RWPE1 (cell line): ENCODE measurements at regions not wholly inside any gene's neighbourhood (a gene's known extent, or its start where the extent isn't known, plus 50 kb on each side); places are given as distances from the start of the nearest gene placed in this dataset.
A peak's percentile ranks its signal among the peaks of the same experiment; 100 is the strongest.

Experiments used
- CTCF ChIA-PET: fragments of 350-600 bp; sonication (Branson Sonifier 250); formaldehyde crosslinking; extraction: SDS; loops from one replicate; lab custom pipeline; 2021; lab: Yijun Ruan, JAX
- POLR2A ChIA-PET: fragments of 400-600 bp; formaldehyde crosslinking; extraction: SDS; loops from one replicate; lab custom pipeline; 2020; ENCODE audit warnings: antibody characterized with exemption; ENCODE audit not compliant: low non-redundant PET; lab: Yijun Ruan, JAX
- DNase-seq: peaks from one replicate; pipeline ENCODE4 v3.0.0; 2012; ENCODE audit warnings: low spot score
- H3K27ac ChIP-seq: fragments of 450-650 bp; 2 replicates; pipeline ENCODE4 v1.5.1; 2017
- TF ChIP-seq, protein P1 (sequence below): fragments of 450-650 bp; conservative IDR thresholded peaks from 2 replicates; pipeline ENCODE4 v1.5.1; 2017; ENCODE audit warnings: low read depth, mild to moderate bottlenecking

DNA sequence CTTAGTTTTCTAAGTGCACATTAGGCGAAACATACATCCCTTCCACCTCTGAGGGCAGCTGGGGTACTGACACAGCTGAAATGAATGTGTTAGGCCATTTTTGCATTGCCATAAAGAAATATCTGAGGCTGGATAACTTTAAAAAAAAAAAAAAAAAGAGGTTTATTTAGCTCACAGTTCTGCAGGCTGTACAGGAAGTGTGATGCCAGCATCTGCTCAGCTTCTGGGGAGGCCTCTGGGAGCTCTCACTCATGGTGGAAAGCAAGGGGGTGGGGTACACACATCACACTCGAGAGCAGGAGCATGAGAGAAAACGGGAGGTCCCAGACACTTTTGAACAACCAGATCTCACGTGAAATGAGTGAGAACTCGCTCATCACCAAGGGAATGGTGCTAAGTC, 158.1 kb downstream of the PSMG1 start:
- CTCF ChIA-PET = no interaction called here
- POLR2A ChIA-PET = no interaction called here
- no peak for DNase-seq
- no peak overlapping the region for H3K27ac ChIP-seq
- TF ChIP-seq, protein P1, sequence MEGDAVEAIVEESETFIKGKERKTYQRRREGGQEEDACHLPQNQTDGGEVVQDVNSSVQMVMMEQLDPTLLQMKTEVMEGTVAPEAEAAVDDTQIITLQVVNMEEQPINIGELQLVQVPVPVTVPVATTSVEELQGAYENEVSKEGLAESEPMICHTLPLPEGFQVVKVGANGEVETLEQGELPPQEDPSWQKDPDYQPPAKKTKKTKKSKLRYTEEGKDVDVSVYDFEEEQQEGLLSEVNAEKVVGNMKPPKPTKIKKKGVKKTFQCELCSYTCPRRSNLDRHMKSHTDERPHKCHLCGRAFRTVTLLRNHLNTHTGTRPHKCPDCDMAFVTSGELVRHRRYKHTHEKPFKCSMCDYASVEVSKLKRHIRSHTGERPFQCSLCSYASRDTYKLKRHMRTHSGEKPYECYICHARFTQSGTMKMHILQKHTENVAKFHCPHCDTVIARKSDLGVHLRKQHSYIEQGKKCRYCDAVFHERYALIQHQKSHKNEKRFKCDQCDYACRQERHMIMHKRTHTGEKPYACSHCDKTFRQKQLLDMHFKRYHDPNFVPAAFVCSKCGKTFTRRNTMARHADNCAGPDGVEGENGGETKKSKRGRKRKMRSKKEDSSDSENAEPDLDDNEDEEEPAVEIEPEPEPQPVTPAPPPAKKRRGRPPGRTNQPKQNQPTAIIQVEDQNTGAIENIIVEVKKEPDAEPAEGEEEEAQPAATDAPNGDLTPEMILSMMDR = no peak

DNA sequence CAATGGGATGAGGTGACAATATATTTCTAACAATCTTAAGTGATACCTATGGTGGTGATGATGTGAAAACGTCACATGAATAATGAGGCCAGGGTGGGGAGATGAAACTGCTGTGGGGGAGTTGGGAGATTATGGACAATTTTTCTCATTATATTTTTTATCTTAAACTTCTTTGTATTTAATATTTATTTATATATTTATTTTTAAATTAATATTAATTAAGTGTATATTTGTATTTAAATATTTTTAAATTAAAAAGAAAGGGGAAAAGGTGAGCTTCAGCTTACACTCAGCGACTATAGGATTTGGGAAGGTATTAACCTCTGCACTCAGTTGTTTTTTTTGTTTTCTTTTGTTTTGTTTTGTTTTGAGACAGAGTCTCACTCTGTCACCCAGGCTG, 158.7 kb downstream of the PSMG1 start:
- TF ChIP-seq, protein P1 = no peak
- no peak for DNase-seq
- POLR2A ChIA-PET = no interaction called here
- H3K27ac ChIP-seq = no peak overlapping the region
- CTCF ChIA-PET = no interaction called here

DNA sequence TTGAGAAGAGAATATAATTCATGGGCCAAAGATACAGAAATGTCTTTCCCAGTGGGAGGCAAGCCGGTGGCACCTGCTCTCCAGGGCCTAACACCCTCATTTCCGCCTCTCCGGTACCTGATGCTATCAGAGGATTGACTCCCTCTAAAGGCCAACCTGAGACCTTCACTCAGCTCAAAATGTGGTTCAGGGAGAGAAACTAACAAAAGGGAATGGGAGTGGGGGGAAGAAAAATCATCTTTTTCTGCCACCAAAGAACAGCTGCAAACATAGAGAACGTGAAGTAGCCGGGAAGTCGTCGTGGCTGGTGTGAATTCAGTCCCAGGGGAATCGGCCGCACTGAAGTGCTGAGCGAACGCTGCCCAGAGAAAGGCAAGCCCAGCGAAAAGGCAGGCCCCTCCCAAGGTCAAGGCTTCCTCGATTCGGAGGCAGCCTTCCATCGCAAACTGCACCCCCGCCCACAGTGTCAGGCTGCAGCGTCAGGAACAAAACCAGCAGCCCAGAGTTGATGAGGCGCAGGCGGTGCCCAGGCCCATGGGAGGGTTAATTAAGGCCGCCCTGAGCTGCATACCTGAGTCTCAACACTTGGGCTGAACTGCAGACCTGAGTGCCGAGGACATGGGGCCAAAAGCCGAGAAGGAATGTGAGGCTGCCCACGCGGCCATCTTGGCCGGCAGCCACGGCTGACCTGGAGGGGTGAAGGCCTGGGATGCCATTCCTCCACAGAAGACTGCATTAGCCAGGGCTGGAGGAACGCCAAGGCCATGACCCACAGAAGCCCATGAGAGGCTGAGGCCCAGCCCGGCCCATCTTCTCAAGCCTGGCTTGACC, 160.2 kb downstream of the PSMG1 start:
- CTCF ChIA-PET = no interaction called here

DNA sequence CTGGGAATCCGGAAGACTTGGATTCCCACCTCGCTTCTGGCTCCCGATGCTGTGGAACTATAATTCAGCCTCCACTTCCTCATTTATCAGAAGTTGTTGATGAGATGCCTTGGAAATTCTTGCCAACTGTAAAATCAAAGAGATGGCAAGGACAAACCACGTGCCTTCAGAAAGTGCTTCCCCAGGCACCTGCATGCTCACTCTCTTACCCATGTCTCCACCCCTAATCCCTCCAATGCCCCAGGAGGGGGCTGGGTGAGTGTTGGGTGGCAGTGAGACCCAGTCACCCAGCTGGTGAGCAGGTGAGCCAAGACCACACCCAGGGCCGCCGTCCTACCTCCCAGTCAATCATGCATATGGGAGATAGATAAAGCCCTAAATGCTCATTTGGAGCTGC, 160.8 kb downstream of the PSMG1 start:
- ChIA-PET POLR2A (no interaction called here), CTCF (interaction anchor here (1.1 kb wide), 1 partner anchor 8 kb away, joined by 3 read pairs; no protein-coding TSS in a partner anchor)
- TF ChIP-seq, protein P1 = no peak
- DNase-seq = no peak
- peak overlapping the region; percentile 93 for H3K27ac ChIP-seq

More for the DNA sequence above, 160.2 kb downstream of the PSMG1 start:
- H3K27ac ChIP-seq = peak overlapping the region; percentile 93
- TF ChIP-seq, protein P1 = no peak
- POLR2A ChIA-PET = no interaction called here
- DNase-seq = no peak

DNA sequence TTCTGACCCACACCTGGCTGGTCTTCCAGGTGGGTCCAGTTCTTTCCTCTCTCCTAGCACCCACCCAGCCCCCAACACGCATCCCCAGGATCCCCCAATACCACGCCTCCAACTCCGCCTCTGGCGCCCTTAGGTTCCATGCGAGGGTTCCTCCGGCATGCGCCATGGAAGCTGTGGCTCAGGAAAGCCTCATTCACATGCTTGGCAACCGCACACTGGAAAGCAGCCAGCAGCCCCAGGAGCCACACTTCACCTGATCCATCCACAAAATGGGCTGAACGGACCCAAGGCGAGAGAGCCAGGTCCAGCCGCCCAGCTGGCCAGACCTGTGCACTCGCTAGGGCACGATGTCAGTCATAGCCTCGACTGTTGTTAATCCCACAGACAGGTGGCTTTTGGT, 161.2 kb downstream of the PSMG1 start:
- H3K27ac ChIP-seq = peak overlapping the region; percentile 93
- ChIA-PET POLR2A (no interaction called here), CTCF (interaction anchor here (1.1 kb wide), 1 partner anchor 8 kb away, joined by 3 read pairs; no protein-coding TSS in a partner anchor)
- DNase-seq = no peak
- TF ChIP-seq, protein P1 = no peak

DNA sequence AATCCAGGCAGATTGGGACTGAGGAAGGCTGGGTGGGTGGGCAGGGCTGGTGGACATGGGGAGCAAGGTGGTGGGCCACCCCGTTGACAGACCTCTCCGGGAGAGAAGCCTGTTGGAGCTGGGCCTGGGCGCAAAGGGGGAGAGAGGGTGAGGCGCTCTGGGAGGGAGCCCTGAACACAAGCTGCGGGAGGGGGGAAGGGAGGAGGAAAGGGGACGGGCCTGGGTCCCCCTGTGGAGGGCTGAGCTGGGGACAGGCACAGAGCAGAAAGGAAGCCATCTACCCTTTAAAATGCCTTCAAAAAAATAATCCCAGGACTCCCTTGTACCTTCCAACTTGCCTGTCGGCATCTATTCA, 161.8 kb downstream of the PSMG1 start:
- CTCF ChIA-PET = interaction anchor here (0.5 to 1.1 kb wide), 2 partner anchors 9 to 102 kb away, joined by 3 read pairs; no protein-coding TSS in a partner anchor
- TF ChIP-seq, protein P1 = no peak
- H3K27ac ChIP-seq = peak overlapping the region; percentile 93
- POLR2A ChIA-PET = no interaction called here
- DNase-seq = no peak
